Fibroblast of upper back skin (primary cell): ENCODE measurements at regions not wholly inside any gene's neighbourhood (a gene's known extent, or its start where the extent isn't known, plus 50 kb on each side); places are given as distances from the start of the nearest gene placed in this dataset.
"Not testable (repeated sequence)": the region's sequence is repeated elsewhere in the genome, so short reads cannot be mapped to it uniquely, and the experiment has no call there.

Experiments used
- DNase-seq: peaks from one replicate; pipeline ENCODE4 v3.0.0-alpha.2; 2013

DNA sequence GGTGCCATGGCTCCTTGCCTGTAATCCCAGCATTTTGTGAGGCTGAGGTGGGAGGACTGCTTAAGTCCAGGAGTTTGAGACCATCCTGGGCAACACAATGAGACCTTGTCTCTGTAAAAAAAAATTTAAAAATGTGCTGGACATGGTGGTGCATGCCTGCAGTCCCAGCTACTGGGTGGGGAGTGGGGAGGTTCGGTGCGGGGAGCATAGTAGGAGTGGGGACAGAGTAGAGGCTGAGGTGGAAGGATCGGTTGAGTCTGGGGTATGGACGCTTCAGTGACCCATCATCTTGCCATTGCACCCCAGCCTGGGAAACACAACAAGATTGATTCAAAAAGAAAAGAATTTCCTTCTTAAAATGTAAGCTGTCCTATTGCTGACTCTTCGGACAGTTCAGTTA, 1490.0 kb upstream of the GBE1 start:
- DNase-seq: no peak

DNA sequence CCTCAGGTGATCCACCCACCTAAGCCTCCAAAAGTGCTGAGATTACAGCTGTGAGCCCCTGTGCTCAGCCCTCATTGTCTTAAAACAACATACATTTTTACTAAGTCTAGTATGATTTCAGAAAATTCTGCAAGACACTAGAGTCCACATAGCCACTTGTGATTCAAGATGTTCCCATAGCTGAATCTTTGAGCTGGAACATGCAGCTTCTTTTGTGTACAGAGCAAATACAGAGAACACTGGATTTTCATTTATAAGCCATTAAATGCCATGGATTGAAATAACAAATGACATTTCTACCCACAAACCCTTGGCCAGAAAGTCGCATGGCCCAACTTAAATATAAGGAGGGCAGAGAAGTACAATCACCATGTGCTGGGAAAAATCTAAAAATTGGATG, 1489.2 kb upstream of the GBE1 start:
- no peak for DNase-seq

DNA sequence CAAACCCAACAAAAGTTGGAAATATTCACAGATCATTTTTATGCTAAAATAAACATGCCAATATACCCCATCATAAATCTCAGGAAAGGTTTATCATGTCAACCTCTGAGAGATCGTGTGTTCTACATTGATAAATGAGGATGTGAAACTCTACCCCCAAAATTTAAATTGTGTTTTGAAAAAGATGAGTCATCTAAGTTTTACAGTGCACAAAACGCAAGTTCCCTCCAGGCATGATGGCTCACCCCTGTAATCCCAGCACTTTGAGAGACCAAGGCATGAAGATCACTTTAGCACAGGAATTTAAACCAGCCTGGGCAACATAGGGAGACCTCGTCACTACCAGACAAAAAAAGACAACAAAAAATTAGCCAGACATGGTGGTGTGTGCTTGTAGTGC, 1487.0 kb upstream of the GBE1 start:
- no peak for DNase-seq

DNA sequence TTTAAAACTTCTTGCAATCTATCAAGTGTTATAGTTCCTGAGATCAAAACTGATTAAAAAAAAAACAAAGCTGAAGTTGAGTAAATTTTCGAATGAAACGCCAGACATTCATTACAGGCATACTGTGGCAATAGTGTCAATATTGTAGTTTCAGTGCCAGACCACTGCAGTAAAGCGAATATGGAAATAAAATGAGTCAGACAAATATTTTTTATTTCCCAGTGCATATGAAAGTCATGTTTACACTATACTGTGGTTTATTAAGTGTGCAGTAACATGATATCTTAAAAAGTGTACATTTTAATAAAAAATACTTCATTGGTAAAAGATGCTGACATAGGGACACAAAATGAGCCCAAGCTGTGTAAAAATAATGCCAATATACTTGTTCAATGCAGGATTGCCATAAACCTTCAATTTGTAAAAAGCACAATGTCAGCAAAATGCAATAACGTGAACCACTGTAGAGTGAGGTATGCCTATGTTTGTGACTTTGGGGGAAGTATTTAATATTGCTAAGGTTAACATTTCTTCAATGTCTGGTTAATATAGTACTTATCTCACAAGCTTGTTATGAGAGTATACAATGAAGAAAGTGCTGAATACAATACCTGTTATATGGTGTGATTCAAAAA, 1473.9 kb upstream of the GBE1 start:
- no peak for DNase-seq

DNA sequence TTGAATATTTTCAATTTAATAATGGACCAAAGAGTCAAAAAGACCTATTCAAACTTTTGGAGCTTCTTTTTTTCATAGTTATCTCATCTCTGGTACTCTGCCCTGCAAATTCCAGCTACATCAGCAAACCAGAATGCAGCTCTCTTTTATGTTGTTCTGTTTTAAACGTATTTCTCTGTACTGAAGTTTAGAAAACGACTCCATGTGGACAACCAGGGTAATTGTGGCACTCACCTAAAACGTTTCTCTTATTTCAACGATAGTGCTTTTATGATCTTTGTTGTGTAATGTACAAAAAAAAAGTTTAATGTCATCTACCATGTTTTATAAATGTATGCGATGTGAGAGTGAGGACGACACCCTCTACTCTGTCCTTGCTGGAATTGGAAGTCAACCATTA, 1472.3 kb upstream of the GBE1 start:
- DNase-seq: no peak

DNA sequence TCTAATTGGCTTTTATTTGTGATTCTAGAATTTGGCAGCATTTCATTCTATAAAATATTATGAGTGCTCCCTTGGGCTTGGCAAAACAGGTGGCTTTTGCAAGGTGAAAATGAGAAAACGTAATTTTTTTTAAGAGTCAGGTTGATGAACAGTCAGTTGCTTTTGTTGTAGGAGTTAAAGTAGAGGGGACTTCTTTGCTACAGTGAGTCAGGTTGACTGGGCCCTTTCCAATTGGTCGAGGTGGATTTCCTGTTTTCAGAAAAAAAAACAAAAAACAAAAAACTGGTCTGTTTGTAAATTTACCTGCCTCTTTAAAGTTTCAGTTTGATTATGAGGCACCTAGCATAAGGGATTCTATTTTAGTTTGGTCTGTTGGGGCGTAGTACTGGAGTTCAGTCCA, 1469.4 kb upstream of the GBE1 start:
- no peak for DNase-seq

DNA sequence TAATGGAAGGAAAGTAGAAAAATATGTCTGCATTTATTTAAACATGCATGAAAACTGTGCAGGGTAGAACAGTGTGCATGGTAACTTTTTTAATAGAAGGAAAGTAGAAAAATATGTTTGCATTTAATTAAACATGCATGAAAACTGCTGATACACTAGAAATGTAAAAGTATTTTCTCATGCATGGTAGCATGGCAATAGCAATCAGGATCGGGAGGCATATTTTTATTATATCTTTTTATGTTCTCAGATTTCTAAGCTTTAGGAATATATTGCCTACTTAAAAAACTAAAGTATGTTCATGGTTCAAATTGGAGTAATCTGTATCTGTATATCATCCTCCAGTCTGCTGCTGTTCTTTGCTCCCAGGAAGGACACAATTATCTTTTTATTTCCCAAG, 1468.9 kb upstream of the GBE1 start:
- no peak for DNase-seq

DNA sequence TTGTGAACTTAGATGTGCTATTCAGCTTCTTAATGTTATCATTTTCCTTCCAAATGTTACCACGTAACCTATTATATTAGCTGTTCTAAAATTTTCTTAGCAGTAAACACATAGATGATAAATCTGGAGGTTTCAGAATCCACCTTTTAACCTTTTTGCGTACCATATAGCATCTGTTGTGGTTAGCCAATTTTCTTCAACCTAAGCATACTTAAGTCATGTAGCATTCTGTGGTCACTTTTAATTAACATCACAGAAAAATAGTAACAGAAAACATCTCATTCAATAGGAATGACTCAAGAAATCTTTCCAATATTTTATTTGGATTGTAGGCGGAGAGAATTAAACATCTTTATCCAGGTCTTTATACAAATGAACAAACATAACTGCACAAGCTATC, 1465.3 kb upstream of the GBE1 start:
- no peak for DNase-seq

DNA sequence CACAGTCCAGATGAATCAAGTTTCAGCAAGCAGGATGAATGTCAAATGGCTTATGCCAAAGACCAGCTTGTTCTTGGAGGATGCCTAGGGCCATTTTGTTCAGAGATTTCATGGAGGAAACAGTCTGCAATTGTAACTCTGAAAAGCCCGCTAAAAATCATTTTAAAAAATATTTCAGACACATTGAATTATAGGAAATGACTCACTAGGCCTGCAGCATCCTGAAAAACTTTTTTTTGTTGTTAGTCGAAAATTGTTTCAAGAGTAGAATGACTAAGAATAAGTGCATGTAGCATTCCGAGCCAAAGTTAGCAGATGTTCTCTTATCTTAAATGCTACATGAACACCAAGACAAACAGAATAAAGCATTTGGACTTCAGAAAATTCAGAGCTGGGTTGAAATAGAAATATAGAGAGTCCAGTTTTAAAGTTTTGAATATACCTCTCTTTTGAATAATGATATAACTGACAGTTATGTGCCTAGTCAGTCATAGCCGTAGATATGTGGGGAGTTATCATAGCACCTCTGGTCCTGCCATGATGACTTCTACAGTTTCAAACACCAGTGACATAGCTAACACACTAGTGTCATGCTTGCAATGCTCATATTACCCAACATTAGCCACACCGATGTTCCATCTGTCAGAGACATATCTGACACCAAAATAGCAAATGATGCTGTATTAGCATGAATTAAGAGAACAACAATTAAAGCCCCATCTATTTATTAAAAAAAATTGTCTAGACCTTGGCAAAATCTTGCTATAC, 1462.8 kb upstream of the GBE1 start:
- peak; percentile 35 for DNase-seq

DNA sequence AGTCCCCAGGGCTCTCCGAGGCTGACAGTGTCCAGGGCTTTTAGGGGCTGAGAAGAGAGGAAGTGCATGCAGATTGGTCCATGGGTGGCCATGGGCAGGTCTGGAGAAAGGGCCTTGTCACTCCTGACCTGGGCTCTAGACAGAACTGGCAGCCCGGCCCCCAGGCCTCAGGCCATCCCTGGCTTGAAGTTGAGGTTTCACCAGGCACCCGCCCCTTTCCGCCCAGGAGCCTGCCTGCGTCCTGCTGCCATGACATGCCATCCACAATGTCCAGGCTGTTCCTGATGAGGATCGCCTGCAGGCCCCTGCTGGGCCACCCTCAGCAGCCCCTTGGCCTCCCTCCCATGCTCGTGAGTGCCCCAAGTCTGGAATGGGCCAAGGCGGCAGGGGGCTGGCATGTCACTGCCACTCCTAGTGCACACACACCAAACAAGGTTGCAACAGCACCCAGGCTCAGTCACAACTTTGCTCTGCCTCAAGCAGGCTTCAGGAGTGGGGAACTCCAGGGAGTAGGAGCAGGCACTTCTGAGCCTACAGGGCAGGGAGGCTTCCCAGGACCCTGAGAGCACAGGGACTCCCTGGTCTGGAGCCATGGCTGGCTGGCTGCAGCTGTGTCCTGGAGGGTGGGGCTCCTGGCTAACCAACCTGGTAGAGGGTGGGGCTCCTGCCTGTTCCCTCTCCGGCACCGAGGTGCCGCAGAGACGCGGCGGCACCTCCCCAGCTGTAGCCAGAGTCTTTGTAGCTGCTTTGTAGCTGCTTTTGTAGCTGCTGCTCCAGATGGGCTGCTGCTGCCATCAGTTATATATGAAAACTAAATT, 1457.1 kb upstream of the GBE1 start:
- DNase-seq: no peak

DNA sequence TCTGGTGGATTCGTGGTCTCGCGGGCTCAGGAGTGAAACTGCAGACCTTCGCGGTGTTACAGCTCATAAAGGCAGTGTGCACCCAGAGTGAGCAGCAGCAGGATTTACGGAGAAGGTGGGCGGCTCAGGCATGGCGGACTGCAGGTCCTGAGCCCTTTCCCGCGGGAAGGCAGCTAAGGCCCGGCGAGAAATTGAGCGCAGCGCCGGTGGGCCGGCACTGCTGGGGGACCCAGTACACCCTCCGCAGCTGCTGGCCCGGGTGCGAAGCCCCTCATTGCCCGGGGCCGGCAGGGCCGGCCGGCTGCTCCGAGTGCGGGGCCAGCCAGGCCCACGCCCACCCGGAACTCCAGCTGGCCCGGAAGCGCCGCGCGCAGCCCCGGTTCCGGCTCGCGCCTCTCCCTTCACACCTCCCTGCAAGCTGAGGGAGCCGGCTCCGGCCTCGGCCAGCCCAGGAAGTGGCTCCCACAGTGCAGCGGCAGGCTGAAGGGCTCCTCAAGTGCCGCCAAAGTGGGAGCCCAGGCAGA, 1456.2 kb upstream of the GBE1 start:
- DNase-seq: not testable (repeated sequence)

DNA sequence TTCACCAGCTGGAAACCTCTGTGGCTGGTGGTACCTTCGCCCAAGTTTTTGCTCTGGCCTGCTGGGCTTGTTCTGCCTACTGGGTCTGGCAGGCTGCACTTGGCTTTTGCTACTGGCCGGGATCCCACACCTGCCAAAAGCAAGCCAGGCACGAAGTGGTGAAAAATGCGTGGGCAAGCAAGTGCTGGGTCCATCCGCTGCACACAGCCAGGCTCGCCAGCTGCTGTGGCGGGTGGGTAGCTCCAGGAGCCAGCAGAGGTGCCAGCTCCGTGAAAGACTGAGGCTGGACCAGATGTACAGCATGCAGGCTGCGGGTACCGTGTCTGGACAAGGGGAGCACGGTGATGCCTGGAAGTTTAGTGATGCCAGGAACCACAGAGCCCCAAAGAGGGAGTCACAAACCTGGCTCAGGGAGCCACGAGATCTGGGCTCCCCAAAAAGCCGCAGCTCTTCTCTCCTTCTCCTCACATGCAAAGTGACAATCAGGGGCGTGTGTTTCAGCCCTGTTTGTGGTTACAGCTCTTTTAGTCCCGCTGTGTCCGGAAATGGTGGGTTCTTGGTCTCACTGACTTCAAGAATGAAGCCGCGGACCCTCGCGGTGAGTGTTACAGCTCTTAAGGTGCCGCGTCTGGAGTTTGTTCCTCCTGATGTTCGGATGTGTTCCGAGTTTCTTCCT, 1455.6 kb upstream of the GBE1 start:
- no peak for DNase-seq

DNA sequence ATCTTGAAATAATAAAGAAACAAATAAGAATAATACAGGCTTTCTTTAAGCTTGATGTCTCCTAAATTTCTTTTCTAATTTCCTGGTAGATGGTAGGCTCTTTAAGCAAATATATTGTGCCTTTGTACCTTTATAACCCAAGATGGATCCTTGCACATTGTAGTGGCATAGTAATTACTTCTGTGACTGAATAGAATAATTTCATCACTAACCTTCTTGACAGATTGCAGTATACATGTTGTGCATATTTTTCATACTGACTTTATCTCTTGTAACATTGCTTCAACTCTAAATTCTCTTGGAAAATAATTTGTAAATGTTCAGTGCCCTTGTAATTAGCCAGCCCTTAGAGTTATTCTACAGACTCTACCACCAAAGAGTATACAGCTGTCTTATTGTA, 1433.8 kb upstream of the GBE1 start:
- DNase-seq: no peak

DNA sequence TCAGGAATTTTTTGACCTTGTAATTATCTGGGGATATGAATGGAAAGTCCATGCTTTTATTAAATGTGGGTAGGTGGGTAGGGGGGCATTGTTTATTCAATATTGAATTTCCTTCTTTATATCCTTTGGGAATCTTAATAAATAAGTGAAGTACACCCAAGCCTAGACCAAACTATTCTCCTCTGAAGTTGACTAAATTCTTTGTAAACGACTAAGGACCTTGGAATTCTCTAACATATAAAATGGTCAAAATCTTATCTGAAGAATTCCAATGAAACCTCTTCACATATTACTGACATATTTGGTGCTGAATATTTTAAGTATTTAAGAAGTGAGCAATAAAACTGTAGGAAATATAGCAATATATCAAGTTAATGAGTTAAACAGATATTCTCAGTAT, 1432.1 kb upstream of the GBE1 start:
- peak; percentile 67 for DNase-seq

DNA sequence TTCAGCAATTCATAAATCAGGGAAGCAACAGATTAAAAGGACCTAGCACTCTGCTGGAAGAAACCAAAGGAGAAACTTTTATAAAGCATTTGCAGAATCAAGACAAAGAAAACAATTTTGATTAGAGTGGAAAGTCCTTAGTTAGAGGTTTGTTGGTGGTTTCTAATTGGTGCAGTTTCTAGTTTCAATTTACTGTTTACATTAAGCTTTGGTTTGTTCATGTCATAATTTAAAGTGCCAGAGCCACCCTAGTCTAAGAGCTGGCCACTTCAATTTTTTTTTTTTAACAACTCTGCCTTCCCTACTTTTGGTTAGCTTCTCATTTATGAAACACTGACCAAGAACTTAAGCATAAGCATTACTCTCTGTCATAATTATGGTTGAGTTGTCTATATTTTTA, 1428.2 kb upstream of the GBE1 start:
- no peak for DNase-seq

DNA sequence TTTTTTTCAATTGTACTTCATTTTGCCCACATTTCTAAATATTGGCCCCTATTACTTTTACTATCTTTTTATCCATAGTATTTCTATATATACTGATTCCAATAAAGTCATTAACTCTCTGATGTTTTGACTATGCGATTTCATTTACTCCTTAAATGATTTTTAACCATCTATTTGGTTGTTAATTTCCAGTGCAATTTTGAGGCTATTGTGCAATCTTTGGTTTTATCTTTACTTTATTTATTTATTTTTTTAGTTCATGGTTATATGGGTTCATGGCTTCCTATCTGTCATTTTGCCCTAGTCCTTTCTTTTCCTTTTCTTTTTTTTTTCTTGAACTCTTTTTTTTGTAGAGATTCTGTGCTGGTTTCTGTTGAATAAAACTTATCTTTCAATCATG, 1408.0 kb upstream of the GBE1 start:
- DNase-seq: no peak

DNA sequence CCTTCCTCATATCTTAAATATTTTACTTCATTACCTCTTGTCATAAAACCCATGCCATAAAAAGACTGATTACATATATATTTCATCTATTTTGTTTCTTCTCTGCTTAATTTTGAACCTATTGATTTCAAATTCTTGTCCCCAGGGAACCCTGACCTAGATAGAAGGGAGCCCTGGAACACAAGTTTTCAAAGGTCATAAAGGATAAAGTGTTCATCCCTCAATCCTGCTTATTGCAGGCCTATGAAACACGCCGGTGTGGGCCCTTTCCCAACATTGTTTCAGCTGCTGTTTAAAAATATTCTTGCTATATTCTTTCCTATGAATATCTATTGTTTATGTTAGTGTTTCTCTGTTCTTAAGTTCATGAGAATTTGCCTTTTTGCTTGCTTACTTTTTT, 1389.5 kb upstream of the GBE1 start:
- DNase-seq: no peak

DNA sequence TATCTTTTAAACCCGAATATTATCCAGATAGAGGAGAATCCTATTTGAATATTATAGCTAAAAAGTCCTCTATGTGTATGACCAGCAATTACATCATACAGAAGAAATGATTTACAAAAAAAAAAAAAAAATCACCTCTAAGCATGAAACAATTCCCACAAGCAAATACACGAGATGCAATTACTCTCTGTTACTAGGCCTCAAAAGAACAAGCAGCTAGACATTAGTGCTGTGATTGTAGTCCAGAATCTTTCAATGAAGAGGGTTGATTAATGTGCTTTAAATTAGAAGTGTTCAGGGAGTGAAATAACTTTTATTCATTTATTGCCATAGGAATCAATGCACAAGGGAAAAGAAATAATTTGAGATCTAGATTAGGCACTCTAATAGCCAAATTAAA, 1379.5 kb upstream of the GBE1 start:
- no peak for DNase-seq

DNA sequence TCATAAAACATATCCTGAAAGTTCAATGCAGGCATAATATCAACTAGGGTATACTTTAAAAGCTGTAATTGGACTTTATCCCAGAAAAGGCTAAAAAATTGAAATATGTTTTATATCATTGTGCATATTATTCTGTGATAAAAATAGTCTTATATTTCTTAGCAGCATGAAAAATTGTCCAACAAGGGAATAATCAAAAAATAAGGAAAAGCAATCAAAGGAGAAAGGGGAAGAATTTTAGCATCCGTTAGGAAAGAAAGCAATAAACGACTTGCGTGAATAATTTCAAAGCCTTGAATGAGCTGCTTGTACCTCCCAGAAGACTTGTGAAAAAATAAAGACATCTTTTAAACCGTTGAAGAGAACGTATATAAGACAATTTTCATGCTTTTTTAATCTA, 1369.8 kb upstream of the GBE1 start:
- DNase-seq: no peak

DNA sequence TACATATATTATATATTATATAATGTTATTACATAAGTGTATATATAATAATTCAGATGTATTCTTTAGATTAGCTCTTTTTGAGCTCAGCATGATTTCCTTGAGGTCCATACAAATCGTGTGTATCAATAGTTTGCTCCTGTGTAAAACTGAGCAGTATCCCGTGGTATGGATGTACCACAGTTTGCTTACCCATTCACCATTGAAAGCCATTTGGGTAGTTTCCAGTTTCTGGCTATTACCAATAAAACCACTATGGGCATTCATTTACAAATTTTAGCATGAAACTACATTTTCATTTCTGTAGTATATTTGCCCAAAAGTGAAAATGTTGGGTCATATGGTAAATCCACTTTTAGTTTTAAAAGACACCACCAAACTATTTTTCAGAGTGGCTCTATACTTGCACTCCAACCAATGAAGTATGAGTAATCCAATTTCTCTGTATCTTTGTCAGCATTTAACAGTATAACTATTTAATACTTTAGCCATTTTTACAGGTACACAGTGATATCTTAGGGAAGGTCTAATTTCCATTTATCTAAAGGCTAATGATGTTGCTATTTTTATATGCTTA, 1361.4 kb upstream of the GBE1 start:
- DNase-seq: no peak

DNA sequence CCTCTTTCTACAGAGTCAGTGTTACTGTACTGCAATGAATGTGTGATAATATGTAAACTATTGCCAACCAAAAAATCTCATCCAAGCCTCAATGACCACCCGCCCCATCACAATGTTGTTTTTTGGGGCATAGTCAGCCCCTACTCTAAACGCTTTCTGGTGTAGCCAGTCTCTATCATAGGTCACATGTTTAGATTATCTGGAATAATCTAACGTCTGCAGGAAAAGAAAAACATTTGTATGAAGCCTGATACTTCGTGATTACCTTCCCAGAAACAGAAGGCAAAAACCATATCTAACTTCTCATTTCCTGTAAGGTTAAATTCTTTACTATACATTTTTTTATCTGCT, 1331.8 kb upstream of the GBE1 start:
- no peak for DNase-seq

DNA sequence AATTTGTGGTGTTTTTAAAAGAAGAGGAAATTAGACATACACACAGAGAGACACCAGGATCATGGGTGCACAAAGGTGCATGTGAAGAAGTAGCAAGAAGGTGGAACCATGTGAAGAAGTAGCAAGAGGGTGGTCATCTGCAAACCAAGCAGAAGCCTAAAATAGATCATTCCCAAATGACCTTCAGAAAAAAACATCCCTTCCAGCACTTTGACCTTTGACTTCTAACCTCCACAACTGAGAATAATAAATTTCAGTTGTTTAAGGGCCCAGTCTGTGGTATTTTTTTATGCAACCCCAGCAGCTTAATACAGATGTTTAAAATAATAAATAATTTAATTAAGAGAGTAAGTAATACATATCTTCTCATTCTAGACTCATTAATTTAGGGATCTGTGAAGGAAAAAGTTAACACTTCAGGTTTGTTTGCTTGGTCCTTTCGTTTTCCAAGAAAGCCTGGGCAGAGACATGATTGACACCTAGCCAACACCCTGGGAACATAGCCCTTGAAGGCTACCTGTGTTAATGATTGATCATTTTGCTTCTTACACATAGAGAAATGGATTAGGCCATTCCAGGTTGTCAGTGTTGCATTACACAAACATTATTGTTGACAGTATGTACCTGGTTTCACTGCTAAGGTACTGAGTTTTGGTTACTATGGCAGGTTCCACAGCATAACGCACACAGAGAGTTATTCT, 1331.2 kb upstream of the GBE1 start:
- DNase-seq: no peak
